Peyer's patch (tissue), 4 donors: ENCODE measurements at regions not wholly inside any gene's neighbourhood (a gene's known extent, or its start where the extent isn't known, plus 50 kb on each side); places are given as distances from the start of the nearest gene placed in this dataset.
"Not testable (repeated sequence)": the region's sequence is repeated elsewhere in the genome, so short reads cannot be mapped to it uniquely, and the experiment has no call there.

Source experiments
- DNase-seq, 3 donors: peaks; one replicate each; pipeline ENCODE4 v3.0.0-alpha.2; 2017 to 2019
- H3K27ac ChIP-seq, 4 donors: fragments of 200-600 bp; sonication (generic); one replicate each; pipeline ENCODE4 v1.5.1; 2016 to 2019
- H3K27me3 ChIP-seq, 2 donors: fragments of 200-600 bp; sonication (generic); one replicate each; pipeline ENCODE4 v1.5.1; 2019
- H3K36me3 ChIP-seq, 3 donors: fragments of 200-600 bp; sonication (generic); one replicate each; pipeline ENCODE4 v1.5.1; 2016 to 2019
- H3K4me1 ChIP-seq, 4 donors: fragments of 200-600 bp; sonication (generic); one replicate each; pipeline ENCODE4 v1.5.1; 2016 to 2019
- H3K4me3 ChIP-seq, 4 donors: fragments of 200-600 bp; sonication (generic); 1 replicate in 3 of 4; 2 replicates in 1 of 4; pipeline ENCODE4 v1.5.1; 2016 to 2019; ENCODE audit warnings: mild to moderate bottlenecking in 1 of 4
- H3K9me3 ChIP-seq, 4 donors: fragments of 200-600 bp; sonication (generic); one replicate each; pipeline ENCODE4 v1.5.1; 2016 to 2019; ENCODE audit warnings: mild to moderate bottlenecking in 1 of 4
- CTCF ChIP-seq, 6 experiments: fragments of 450-650 bp in 4 of 6; fragments of 200-600 bp in 2 of 6; sonication (generic) in 1 of 6; IDR thresholded peaks; one replicate each; pipeline ENCODE4 v1.5.1; 2017 to 2019; ENCODE audit warnings: antibody characterized with exemption in 6 of 6, mild to moderate bottlenecking in 3 of 6, moderate library complexity in 1 of 6
- POLR2A ChIP-seq, 2 donors: fragments of 450-650 bp; IDR thresholded peaks; one replicate each; pipeline ENCODE4 v1.5.1; 2017; ENCODE audit warnings: antibody characterized with exemption in 2 of 2, mild to moderate bottlenecking in 2 of 2, moderate library complexity in 2 of 2

DNA sequence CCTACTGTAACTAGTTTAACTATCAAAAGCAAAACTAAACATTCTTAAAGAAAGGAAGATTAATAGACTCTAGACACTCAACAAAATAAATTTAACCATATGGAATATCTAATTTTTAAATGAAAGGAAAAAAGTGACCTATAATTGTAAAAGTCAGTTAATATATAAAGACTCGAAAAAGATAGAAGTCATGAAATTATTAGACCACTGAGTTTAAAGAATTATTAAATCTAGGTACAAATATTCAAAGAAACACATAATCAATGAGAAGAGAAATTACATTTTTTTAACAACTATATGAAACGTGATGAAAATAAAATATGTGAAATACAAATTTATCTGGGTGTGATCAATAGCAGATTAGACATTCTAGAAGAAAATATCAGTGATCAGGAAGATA lies 706.8 kb upstream of the PCDH20 start:
- Histone ChIP-seq H3K27me3 (no peaks in the 10 kb centered on the region), H3K4me3 (no peak overlapping the region)

GRCh38 chr13:62119739-62120700 lies 704.4 kb upstream of the PCDH20 start:
- Histone ChIP-seq H3K27me3 (no peaks in the 10 kb centered on the region), H3K27ac (no peak overlapping the region), H3K4me3 (no peak overlapping the region), H3K9me3 (no peaks in the 10 kb centered on the region), H3K36me3 (no peaks in the 10 kb centered on the region), H3K4me1 (no peaks in the 10 kb centered on the region)
- DNase-seq = no peak
- TF ChIP-seq CTCF (IDR thresholded peaks at IDR 0.05) (peak in 1 of 6 experiments; percentile 20), POLR2A (IDR thresholded peaks at IDR 0.05) (no peak)

More for the DNA sequence above, 706.8 kb upstream of the PCDH20 start:
- no peak for DNase-seq
- H3K27ac ChIP-seq = no peak overlapping the region
- H3K9me3 ChIP-seq = no peaks in the 10 kb centered on the region
- H3K4me1 ChIP-seq = no peaks in the 10 kb centered on the region
- no peaks in the 10 kb centered on the region for H3K36me3 ChIP-seq
- TF ChIP-seq CTCF (IDR thresholded peaks at IDR 0.05) (no peak), POLR2A (IDR thresholded peaks at IDR 0.05) (no peak)

DNA sequence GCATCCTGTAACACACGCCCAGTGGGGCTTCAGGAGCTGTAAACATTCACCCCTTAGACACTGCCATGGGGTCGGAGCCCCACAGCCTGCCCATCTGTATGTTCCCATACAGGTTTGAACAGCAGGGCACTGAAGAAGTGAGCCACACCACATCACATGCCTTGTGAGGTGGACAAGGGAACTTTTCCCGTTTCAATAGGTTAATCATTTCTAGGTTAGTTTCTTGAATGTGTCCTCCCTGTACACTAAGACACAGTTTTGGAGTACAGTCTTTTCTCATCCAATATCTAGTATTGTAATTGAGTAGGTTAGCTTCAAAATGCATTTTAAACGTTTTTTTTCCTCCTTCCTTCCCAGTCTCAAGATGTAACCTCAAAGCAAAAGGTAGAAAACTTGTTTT lies 700.2 kb upstream of the PCDH20 start:
- H3K4me1 ChIP-seq = no peaks in the 10 kb centered on the region
- TF ChIP-seq POLR2A (IDR thresholded peaks at IDR 0.05) (no peak), CTCF (IDR thresholded peaks at IDR 0.05) (no peak)
- no peak overlapping the region for H3K27ac ChIP-seq
- no peak for DNase-seq
- H3K36me3 ChIP-seq = no peaks in the 10 kb centered on the region
- no peaks in the 10 kb centered on the region for H3K27me3 ChIP-seq
- no peaks in the 10 kb centered on the region for H3K9me3 ChIP-seq
- no peak overlapping the region for H3K4me3 ChIP-seq

DNA sequence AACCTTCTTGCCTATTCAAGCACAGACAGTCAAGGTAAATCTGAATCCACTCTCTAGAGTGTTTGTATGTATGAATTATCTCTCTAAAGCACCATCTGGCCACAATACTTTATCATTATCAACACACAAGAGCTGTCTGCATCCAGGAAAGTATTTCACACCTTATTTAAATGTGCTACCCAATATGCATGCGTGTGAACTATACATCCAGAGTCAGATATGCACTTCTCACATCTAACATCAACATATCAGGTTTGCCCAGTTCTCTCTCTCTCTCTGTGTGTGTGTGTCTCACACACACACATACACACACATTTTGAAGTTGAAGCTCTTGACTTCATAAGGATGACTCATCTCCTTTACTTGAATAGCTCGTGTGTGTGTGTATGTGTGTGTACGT lies 697.5 kb upstream of the PCDH20 start:
- Histone ChIP-seq H3K4me3 (no peak overlapping the region), H3K36me3 (no peaks in the 10 kb centered on the region), H3K27me3 (no peaks in the 10 kb centered on the region), H3K9me3 (no peaks in the 10 kb centered on the region), H3K27ac (no peak overlapping the region), H3K4me1 (no peaks in the 10 kb centered on the region)
- no peak for TF ChIP-seq CTCF (IDR thresholded peaks at IDR 0.05)
- TF ChIP-seq POLR2A (IDR thresholded peaks at IDR 0.05) = no peak
- DNase-seq = no peak

DNA sequence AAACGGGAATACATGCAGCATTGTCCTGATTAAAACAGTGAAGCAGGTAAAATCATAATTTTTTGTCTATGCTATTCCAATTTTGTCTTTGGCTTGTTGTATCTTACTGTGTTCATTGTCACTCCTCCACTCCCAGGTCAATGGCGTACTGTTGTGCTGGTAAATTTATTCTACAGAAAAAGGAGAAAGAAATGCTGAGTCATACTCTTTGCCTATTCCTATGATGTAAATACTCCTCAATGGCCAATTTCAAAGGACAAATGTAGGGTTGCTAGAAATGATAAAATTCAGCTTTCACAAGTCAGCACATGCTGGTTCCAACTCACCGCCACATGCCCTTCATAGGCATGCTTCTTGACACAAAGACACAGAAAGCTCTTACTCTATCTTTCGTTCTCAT lies 694.4 kb upstream of the PCDH20 start:
- no peak overlapping the region for H3K4me3 ChIP-seq

GRCh38 chr13:62104136-62104535 lies 688.5 kb upstream of the PCDH20 start:
- not testable (repeated sequence) for DNase-seq

More for the DNA sequence above, 694.4 kb upstream of the PCDH20 start:
- TF ChIP-seq POLR2A (IDR thresholded peaks at IDR 0.05) (no peak), CTCF (IDR thresholded peaks at IDR 0.05) (no peak)
- H3K27ac ChIP-seq = no peak overlapping the region
- DNase-seq = no peak
- no peaks in the 10 kb centered on the region for H3K9me3 ChIP-seq
- H3K27me3 ChIP-seq = no peaks in the 10 kb centered on the region
- no peaks in the 10 kb centered on the region for H3K4me1 ChIP-seq
- H3K36me3 ChIP-seq = no peaks in the 10 kb centered on the region

More at GRCh38 chr13:62104136-62104535, 688.5 kb upstream of the PCDH20 start:
- H3K4me3 ChIP-seq, H3K36me3 ChIP-seq, H3K9me3 ChIP-seq, H3K4me1 ChIP-seq, H3K27ac ChIP-seq, H3K27me3 ChIP-seq: not testable (repeated sequence)
